Vagina (tissue), 2 donors: ENCODE measurements at regions not wholly inside any gene's neighbourhood (a gene's known extent, or its start where the extent isn't known, plus 50 kb on each side); places are given as distances from the start of the nearest gene placed in this dataset.

ENCODE experiments used
- POLR2A ChIP-seq, 2 donors: fragments of 450-650 bp; IDR thresholded peaks; one replicate each; pipeline ENCODE4 v1.6.1; 2017; ENCODE audit warnings: antibody characterized with exemption in 2 of 2, mild to moderate bottlenecking in 2 of 2, moderate library complexity in 2 of 2
- POLR2AphosphoS5 ChIP-seq, 2 donors: sonication (generic); formaldehyde crosslinking; IDR thresholded peaks; one replicate each; pipeline ENCODE4 v1.9.0; 2017; ENCODE audit warnings: antibody characterized with exemption in 2 of 2, mild to moderate bottlenecking in 2 of 2, low read depth in 1 of 2; ENCODE audit not compliant: insufficient read depth in 1 of 2
- TF ChIP-seq, protein P1 (sequence below), 3 experiments: fragments of 450-650 bp in 2 of 3; fragments of 200-600 bp in 1 of 3; sonication (generic) in 1 of 3; IDR thresholded peaks; one replicate each; pipeline ENCODE4 v1.5.1; 2017 to 2019; ENCODE audit warnings: antibody characterized with exemption in 3 of 3, mild to moderate bottlenecking in 2 of 3, moderate library complexity in 2 of 3

DNA sequence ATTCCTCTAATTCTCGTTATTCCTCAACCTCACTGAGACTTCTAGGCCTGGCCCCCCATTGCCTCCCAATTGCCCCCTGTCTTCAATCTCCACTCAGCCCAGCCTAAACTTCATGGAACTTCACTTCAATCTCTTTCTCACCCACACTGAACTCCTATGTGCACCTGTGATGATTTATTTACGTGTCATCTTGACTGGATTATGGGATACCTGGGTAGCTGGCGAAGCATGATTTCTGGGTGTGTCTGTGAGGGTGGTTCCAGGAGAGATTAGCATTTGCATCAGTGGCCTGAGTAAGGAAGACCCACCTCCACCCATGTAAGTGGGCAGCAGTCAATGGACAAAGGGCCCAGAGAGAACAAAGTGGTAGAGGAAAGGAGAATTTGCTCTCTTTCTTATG is 587.0 kb downstream of the NPHP4 start:
- TF ChIP-seq, protein P1, sequence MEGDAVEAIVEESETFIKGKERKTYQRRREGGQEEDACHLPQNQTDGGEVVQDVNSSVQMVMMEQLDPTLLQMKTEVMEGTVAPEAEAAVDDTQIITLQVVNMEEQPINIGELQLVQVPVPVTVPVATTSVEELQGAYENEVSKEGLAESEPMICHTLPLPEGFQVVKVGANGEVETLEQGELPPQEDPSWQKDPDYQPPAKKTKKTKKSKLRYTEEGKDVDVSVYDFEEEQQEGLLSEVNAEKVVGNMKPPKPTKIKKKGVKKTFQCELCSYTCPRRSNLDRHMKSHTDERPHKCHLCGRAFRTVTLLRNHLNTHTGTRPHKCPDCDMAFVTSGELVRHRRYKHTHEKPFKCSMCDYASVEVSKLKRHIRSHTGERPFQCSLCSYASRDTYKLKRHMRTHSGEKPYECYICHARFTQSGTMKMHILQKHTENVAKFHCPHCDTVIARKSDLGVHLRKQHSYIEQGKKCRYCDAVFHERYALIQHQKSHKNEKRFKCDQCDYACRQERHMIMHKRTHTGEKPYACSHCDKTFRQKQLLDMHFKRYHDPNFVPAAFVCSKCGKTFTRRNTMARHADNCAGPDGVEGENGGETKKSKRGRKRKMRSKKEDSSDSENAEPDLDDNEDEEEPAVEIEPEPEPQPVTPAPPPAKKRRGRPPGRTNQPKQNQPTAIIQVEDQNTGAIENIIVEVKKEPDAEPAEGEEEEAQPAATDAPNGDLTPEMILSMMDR (IDR thresholded peaks at IDR 0.05) = no peak
- TF ChIP-seq POLR2AphosphoS5 (IDR thresholded peaks at IDR 0.05; ENCODE audit: insufficient read depth in 1 of 2, low read depth in 1 of 2) (no peak), POLR2A (IDR thresholded peaks at IDR 0.05) (no peak)
